Activated CD8-positive, alpha-beta T cell treated with anti-CD3 and anti-CD28 coated beads for 36 hours (primary cell): ENCODE measurements at regions not wholly inside any gene's neighbourhood (a gene's known extent, or its start where the extent isn't known, plus 50 kb on each side); places are given as distances from the start of the nearest gene placed in this dataset.
"Not testable (repeated sequence)": the region's sequence is repeated elsewhere in the genome, so short reads cannot be mapped to it uniquely, and the experiment has no call there.

ENCODE experiments used
- ATAC-seq: fragments of 200-7000 bp; cut with Tn5 transposase; one replicate; pipeline ENCODE4 v1.10.0; 2021; ENCODE audit warnings: mild to moderate bottlenecking, moderate library complexity
- CTCF ChIA-PET: fragments of 350-600 bp; sonication (Branson Sonifier 250); formaldehyde crosslinking; loops from one replicate; lab custom pipeline; 2021; ENCODE audit warnings: antibody characterized with exemption; lab: Charles Lee
- POLR2A ChIA-PET: fragments of 350-600 bp; sonication (Branson Sonifier 250); formaldehyde crosslinking; loops from one replicate; lab custom pipeline; 2021; ENCODE audit warnings: antibody characterized with exemption; lab: Charles Lee
- DNase-seq: peaks from one replicate; pipeline ENCODE4 v3.0.0-alpha.2; 2020
- H3K27ac Mint-ChIP-seq: one replicate; pipeline ENCODE4 v1.8.0; 2021; ENCODE audit warnings: mild to moderate bottlenecking, mixed read lengths
- H3K27me3 Mint-ChIP-seq: one replicate; pipeline ENCODE4 v1.8.0; 2021; ENCODE audit warnings: mixed read lengths
- H3K36me3 Mint-ChIP-seq: one replicate; pipeline ENCODE4 v1.8.0; 2021; ENCODE audit warnings: low read depth, mixed read lengths
- H3K4me1 Mint-ChIP-seq: one replicate; pipeline ENCODE4 v1.8.0; 2021; ENCODE audit warnings: low read depth, mixed read lengths
- H3K4me3 Mint-ChIP-seq: one replicate; pipeline ENCODE4 v1.8.0; 2021; ENCODE audit warnings: mild to moderate bottlenecking, moderate library complexity, mixed read lengths
- H3K9me3 Mint-ChIP-seq: one replicate; pipeline ENCODE4 v1.8.0; 2021; ENCODE audit warnings: mixed read lengths
- CTCF ChIP-seq: fragments of 200-600 bp; IDR thresholded peaks from one replicate; pipeline ENCODE4 v1.8.0; 2022; ENCODE audit warnings: antibody characterized with exemption, mild to moderate bottlenecking
- intact Hi-C: fragments of 100-400 bp; cut with micrococcal nuclease; formaldehyde crosslinking; loops from one replicate; pipeline ENCODE4 v1.10.0; 2022

DNA sequence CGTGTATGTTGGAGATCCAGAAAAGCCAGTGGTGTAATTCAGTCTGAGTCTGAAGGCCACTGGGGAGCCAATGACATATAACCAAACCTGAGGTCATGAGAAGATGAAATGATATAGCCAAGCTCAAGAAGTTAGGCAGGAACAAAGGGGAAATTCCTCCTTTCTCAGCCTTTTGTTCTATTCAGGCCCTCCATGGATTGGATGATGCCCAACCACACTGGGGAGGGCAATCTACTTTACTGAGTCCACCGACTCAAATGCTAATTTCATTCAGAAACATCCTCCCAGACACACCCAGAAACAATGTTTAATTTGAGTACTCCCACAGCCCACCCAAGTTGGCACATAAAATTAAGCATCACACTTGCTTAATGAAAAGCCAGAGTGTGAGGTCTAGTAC, 183.6 kb downstream of the GJA1 start:
- CTCF ChIA-PET: no interaction called here
- no peaks in the 10 kb centered on the region for H3K4me1 Mint-ChIP-seq
- no peak for DNase-seq
- TF ChIP-seq CTCF: no peak
- H3K36me3 Mint-ChIP-seq: no peaks in the 10 kb centered on the region
- H3K27me3 Mint-ChIP-seq: no peaks in the 10 kb centered on the region
- no peaks in the 10 kb centered on the region for H3K9me3 Mint-ChIP-seq
- ATAC-seq: no peak
- H3K27ac Mint-ChIP-seq: no peak overlapping the region
- POLR2A ChIA-PET: no interaction called here
- no peak overlapping the region for H3K4me3 Mint-ChIP-seq
- intact Hi-C loops: no loop called here

GRCh38 chr6:121619987-121620740, 184.7 kb downstream of the GJA1 start:
- ChIA-PET POLR2A (no interaction called here), CTCF (no interaction called here)
- Mint-ChIP-seq H3K4me3 (no peak overlapping the region), H3K4me1 (no peaks in the 10 kb centered on the region), H3K9me3 (no peaks in the 10 kb centered on the region), H3K36me3 (no peaks in the 10 kb centered on the region), H3K27ac (no peak overlapping the region), H3K27me3 (no peaks in the 10 kb centered on the region)
- intact Hi-C loops: no loop called here
- DNase-seq (no peak), ATAC-seq (no peak)
- no peak for TF ChIP-seq CTCF

GRCh38 chr6:121627761-121628160, 192.3 kb downstream of the GJA1 start:
- intact Hi-C loops: no loop called here
- Mint-ChIP-seq H3K36me3 (peaks cover 3% of the 10 kb centered on the region), H3K4me3 (no peak overlapping the region), H3K27ac (no peak overlapping the region), H3K9me3 (peaks cover 14% of the 10 kb centered on the region), H3K27me3 (no peaks in the 10 kb centered on the region), H3K4me1 (no peaks in the 10 kb centered on the region)
- no peak for DNase-seq
- TF ChIP-seq CTCF: no peak
- POLR2A ChIA-PET: no interaction called here
- no peak for ATAC-seq
- CTCF ChIA-PET: no interaction called here

GRCh38 chr6:121630716-121631115, 195.3 kb downstream of the GJA1 start:
- ChIA-PET POLR2A (no interaction called here), CTCF (no interaction called here)
- ATAC-seq (no peak), DNase-seq (no peak)
- no peak overlapping the region for H3K4me3 Mint-ChIP-seq
- no peaks in the 10 kb centered on the region for H3K4me1 Mint-ChIP-seq
- H3K27ac Mint-ChIP-seq: no peak overlapping the region
- intact Hi-C loops: no loop called here
- no peak for TF ChIP-seq CTCF
- no peaks in the 10 kb centered on the region for H3K27me3 Mint-ChIP-seq
- peaks cover 6% of the 10 kb centered on the region for H3K36me3 Mint-ChIP-seq
- peaks cover 18% of the 10 kb centered on the region for H3K9me3 Mint-ChIP-seq

- H3K4me1 Mint-ChIP-seq, H3K27ac Mint-ChIP-seq, CTCF ChIA-PET, DNase-seq, intact Hi-C loops, ATAC-seq, POLR2A ChIA-PET, H3K4me3 Mint-ChIP-seq, H3K36me3 Mint-ChIP-seq, H3K27me3 Mint-ChIP-seq: not testable (repeated sequence)
- H3K9me3 Mint-ChIP-seq: peaks cover 20% of the 10 kb centered on the region
These were observed 196.3 kb downstream of the GJA1 start for GRCh38 chr6:121631752-121632151.
